HG02885 (cell line): ENCODE measurements at regions not wholly inside any gene's neighbourhood (a gene's known extent, or its start where the extent isn't known, plus 50 kb on each side); places are given as distances from the start of the nearest gene placed in this dataset.
"Not testable (repeated sequence)": the region's sequence is repeated elsewhere in the genome, so short reads cannot be mapped to it uniquely, and the experiment has no call there.

Source experiments
- ATAC-seq: cut with Tn5 transposase; IDR thresholded peaks from one replicate; pipeline ENCODE4 v1.9.1; 2021; ENCODE audit warnings: mild to moderate bottlenecking; ENCODE audit not compliant: unreplicated experiment, poor library complexity

DNA sequence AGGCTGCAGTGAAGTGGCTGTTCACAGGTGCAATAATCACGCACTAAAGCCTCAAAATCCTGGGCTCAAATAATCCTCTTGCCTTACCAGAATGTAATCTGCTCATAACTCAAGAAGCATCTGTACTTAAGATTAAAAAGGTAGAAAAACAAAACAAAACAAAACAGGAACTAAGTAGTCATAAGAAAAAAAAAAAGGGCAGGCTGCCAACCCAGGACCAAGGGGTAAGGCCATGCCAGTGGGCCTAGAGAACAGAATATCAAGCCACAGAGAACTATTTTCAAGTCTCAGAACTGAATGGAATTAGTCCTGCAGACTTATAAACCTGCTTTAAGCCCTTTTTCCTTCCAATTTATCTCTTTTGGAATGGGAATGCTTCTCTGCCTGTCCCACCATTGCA is 64.8 kb upstream of the TBC1D3K start:
- ATAC-seq = no peak

- not testable (repeated sequence) for ATAC-seq
Measured at GRCh38 chr17:37858391-37858790, 65.8 kb upstream of the TBC1D3K start.

- ATAC-seq = no peak
Measured at GRCh38 chr17:37856245-37856644, 68.0 kb upstream of the TBC1D3K start.

- ATAC-seq = no peak
Measured at GRCh38 chr17:37849617-37849972, 74.6 kb upstream of the TBC1D3K start.

- ATAC-seq = peak; percentile 47
Measured at GRCh38 chr17:37848690-37849616, 75.3 kb upstream of the TBC1D3K start.

DNA sequence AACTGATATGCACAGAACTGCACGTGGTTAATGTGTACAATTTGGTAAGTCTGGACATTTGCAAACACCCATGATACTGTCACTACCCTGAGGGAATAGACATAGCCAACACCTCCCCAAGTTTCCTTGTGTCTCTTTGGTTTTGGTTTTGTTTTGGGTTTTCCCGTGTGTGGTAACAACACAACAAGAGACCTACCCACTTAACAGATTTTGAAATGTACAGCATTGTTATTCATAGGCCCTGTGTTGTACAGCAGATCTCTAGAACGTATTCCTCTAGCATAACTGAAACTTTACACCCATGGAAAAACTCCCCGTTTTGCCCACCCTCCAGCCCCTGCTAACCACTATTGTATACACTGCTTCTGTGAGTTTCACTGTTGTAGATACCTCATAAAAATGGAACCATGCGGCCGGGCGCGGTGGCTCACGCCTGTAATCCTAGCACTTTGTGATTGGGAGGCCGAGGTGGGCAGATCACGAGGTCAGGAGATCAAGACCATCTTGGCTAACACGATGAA is 76.3 kb upstream of the TBC1D3K start:
- no peak for ATAC-seq

- no peak for ATAC-seq
Measured at GRCh38 chr17:37847102-37847501, 77.1 kb upstream of the TBC1D3K start.

GRCh38 chr17:37844977-37845293 is 79.3 kb upstream of the TBC1D3K start:
- no peak for ATAC-seq

DNA sequence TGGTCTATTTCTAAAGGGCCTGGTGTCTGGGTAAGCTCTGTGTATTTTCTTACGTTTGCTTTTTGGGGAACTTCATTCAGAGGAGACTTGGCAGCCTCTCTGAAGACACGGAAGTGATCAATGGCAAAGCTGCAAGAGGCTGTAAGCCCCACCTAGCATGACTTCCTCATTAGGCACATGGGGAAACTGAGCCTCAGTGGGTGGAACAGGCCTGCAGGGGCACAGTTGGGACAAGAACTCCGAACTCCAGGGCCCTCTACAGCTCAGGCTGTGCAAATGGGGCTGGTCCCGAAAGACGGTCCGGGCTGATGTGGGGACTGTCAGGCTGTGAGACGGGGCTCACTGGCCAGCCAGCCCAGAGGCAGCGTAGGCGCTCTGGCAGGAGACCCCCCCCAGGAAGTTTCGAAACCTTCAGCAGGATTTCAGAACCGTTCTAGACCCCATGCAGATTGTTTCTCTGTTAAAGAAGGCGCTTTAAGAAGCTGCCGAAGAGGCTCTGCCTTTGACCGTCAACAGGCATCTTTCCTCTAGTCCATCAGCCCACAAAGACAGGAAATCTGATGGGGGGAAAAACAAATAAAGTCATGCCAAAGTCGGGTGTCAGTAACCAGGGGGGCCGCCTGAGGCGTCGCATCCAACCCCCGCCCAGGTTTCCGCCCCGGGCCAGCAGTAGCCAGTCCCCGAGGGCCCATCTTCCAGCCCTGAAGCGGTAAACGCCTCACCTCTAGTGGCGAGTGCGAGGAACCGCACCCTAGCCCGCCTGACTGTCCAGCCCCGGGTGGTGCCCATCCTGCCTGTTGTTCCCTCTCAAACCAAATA is 79.8 kb upstream of the TBC1D3K start:
- ATAC-seq = no peak

GRCh38 chr17:37842401-37842800 is 81.8 kb upstream of the TBC1D3K start:
- ATAC-seq = no peak

GRCh38 chr17:37841232-37841631 is 83.0 kb upstream of the TBC1D3K start:
- ATAC-seq = no peak

- no peak for ATAC-seq
Measured at GRCh38 chr17:37840576-37840975, 83.6 kb upstream of the TBC1D3K start.

- ATAC-seq = no peak
Measured at GRCh38 chr17:37839196-37839978, 84.8 kb upstream of the TBC1D3K start.

DNA sequence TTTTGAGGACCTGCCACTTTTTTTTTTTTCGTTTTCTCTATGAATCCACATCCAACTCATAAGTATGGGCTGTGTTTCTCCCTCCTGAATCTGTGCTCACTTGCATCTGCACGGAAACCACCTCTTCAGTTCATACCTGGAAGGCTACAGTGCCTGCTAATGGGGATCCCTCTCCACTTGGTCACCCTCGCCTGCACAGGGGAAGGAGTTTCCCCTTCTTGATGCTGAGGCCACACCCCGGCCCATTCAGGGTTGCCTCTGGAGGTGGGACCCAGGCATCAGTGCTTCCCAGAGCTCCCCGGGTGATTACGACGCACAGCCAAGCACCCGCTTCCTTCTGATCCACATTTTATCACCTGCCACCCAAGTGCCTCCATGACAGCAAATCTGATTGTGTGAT is 85.9 kb upstream of the TBC1D3K start:
- ATAC-seq = no peak

- no peak for ATAC-seq
Measured at GRCh38 chr17:37836593-37836992, 87.6 kb upstream of the TBC1D3K start.

DNA sequence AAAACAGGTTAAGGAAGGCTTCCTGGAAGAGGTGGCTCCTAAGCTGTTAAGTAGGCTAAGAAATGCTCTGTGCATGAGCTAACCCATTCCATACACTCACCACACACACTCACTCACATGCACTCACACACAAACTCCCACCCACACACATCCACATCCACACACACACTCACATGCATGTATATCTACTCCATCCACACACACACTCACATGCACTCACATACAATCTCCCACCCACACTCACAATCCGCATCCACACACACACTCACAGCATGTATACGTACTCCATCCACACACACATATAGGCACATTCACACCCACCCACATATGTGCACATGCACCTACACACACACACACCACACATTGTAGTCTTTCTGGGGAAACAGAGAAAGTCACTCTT is 89.3 kb upstream of the HNF1B start:
- no peak for ATAC-seq

GRCh38 chr17:37833237-37833859 is 88.5 kb upstream of the HNF1B start:
- ATAC-seq = peak; percentile 40

GRCh38 chr17:37831986-37832385 is 87.1 kb upstream of the HNF1B start:
- no peak for ATAC-seq

DNA sequence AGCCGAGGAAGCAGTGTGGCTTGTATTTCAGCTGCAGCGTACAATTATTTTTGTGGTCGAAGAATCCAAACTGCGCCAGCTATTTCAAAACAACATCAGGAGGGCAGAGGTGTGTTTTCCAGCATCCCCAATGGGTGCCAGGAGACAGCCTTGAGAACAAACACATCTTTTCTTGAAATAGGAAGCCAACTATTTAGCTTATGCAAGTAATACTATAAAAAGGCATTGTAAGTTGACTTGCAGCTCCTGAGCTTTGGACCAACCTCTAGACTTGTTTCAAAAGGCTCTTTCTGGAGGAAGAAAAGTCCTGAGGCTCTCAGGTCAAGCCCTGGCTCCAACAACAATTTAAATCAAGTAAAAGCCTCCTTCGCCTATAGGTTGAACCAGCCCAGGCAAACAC is 86.6 kb upstream of the HNF1B start:
- ATAC-seq = no peak
